ENCODE measurements at regions not wholly inside any gene's neighbourhood (a gene's known extent, or its start where the extent isn't known, plus 50 kb on each side); places are given as distances from the start of the nearest gene placed in this dataset.
A peak's percentile ranks its signal among the peaks of the same experiment; 100 is the strongest.

- TF ChIP-seq CTCF (IDR thresholded peaks at IDR 0.05; ENCODE audit: insufficient read depth, low read length, missing control alignments): no peak
- POLR2A ChIA-PET: no interaction called here
- H3K4me3 ChIP-seq (ENCODE audit: low read depth, low read length): no peak overlapping the region
- CTCF ChIA-PET: no interaction called here
- no peak for DNase-seq (ENCODE audit: low read depth, low spot score)
Measured at GRCh38 chrY:12981074-12981473, 76.4 kb downstream of the DDX3Y start.

GRCh38 chrY:12982249-12982829, 77.7 kb downstream of the DDX3Y start:
- CTCF ChIA-PET: no interaction called here
- DNase-seq (ENCODE audit: low read depth, low spot score): no peak
- TF ChIP-seq CTCF (IDR thresholded peaks at IDR 0.05; ENCODE audit: insufficient read depth, low read length, missing control alignments): no peak
- no peak overlapping the region for H3K4me3 ChIP-seq (ENCODE audit: low read depth, low read length)
- POLR2A ChIA-PET: no interaction called here

GRCh38 chrY:12984637-12985344, 80.1 kb downstream of the DDX3Y start:
- TF ChIP-seq CTCF (IDR thresholded peaks at IDR 0.05; ENCODE audit: insufficient read depth, low read length, missing control alignments): no peak
- DNase-seq (ENCODE audit: low read depth, low spot score): no peak
- ChIA-PET CTCF (no interaction called here), POLR2A (no interaction called here)
- H3K4me3 ChIP-seq (ENCODE audit: low read depth, low read length): no peak overlapping the region

GRCh38 chrY:13017493-13017892, 112.8 kb downstream of the DDX3Y start:
- no peak for TF ChIP-seq CTCF (IDR thresholded peaks at IDR 0.05; ENCODE audit: insufficient read depth, low read length, missing control alignments)
- DNase-seq (ENCODE audit: low read depth, low spot score): no peak
- H3K4me3 ChIP-seq (ENCODE audit: low read depth, low read length): no peak overlapping the region
- ChIA-PET CTCF (no interaction called here), POLR2A (no interaction called here)

GRCh38 chrY:13019486-13019885, 114.8 kb downstream of the DDX3Y start:
- ChIA-PET CTCF (no interaction called here), POLR2A (no interaction called here)
- DNase-seq (ENCODE audit: low read depth, low spot score): peak; percentile 28
- H3K4me3 ChIP-seq (ENCODE audit: low read depth, low read length): no peak overlapping the region
- TF ChIP-seq CTCF (IDR thresholded peaks at IDR 0.05; ENCODE audit: insufficient read depth, low read length, missing control alignments): no peak

GRCh38 chrY:13020839-13021238, 116.2 kb downstream of the DDX3Y start:
- no peak for DNase-seq (ENCODE audit: low read depth, low spot score)
- TF ChIP-seq CTCF (IDR thresholded peaks at IDR 0.05; ENCODE audit: insufficient read depth, low read length, missing control alignments): no peak
- ChIA-PET CTCF (no interaction called here), POLR2A (no interaction called here)
- no peak overlapping the region for H3K4me3 ChIP-seq (ENCODE audit: low read depth, low read length)
